ENCODE measurements at regions not wholly inside any gene's neighbourhood (a gene's known extent, or its start where the extent isn't known, plus 50 kb on each side); places are given as distances from the start of the nearest gene placed in this dataset.

GRCh38 chr3:153756816-153757215 lies 364.4 kb upstream of the ARHGEF26 start:
- TF ChIP-seq, protein P1, sequence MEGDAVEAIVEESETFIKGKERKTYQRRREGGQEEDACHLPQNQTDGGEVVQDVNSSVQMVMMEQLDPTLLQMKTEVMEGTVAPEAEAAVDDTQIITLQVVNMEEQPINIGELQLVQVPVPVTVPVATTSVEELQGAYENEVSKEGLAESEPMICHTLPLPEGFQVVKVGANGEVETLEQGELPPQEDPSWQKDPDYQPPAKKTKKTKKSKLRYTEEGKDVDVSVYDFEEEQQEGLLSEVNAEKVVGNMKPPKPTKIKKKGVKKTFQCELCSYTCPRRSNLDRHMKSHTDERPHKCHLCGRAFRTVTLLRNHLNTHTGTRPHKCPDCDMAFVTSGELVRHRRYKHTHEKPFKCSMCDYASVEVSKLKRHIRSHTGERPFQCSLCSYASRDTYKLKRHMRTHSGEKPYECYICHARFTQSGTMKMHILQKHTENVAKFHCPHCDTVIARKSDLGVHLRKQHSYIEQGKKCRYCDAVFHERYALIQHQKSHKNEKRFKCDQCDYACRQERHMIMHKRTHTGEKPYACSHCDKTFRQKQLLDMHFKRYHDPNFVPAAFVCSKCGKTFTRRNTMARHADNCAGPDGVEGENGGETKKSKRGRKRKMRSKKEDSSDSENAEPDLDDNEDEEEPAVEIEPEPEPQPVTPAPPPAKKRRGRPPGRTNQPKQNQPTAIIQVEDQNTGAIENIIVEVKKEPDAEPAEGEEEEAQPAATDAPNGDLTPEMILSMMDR (IDR thresholded peaks at IDR 0.05; ENCODE audit: low read depth, low read length): no peak
- no peak for TF ChIP-seq EZH2phosphoT487 (IDR thresholded peaks at IDR 0.05; ENCODE audit: low read depth)
